Neuronal stem cell (in vitro differentiated cells): ENCODE measurements at regions not wholly inside any gene's neighbourhood (a gene's known extent, or its start where the extent isn't known, plus 50 kb on each side); places are given as distances from the start of the nearest gene placed in this dataset. TPM values are rescaled to one million over a fixed set of nuclear protein-coding genes. Genes with fewer than 3 reads are reported as not detected.

Experiments
- DNase-seq: peaks from one replicate; pipeline ENCODE4 v3.0.0-alpha.2; 2013; ENCODE audit warnings: low spot score
- H2AFZ ChIP-seq: one replicate; pipeline ENCODE4 v1.6.1; 2013; ENCODE audit warnings: mild to moderate bottlenecking, low read length, inconsistent platforms
- H2AK5ac ChIP-seq: 2 replicates; pipeline ENCODE4 v1.6.1; 2013; ENCODE audit warnings: low read depth, mild to moderate bottlenecking, inconsistent platforms, low read length, moderate library complexity, mixed read lengths
- H2BK120ac ChIP-seq: 2 replicates; pipeline ENCODE4 v1.6.1; 2013; ENCODE audit warnings: low read depth, mild to moderate bottlenecking, inconsistent platforms, low read length, moderate library complexity, mixed read lengths
- H2BK12ac ChIP-seq: one replicate; pipeline ENCODE4 v1.6.1; 2013; ENCODE audit warnings: low read length, inconsistent platforms
- H2BK15ac ChIP-seq: 2 replicates; pipeline ENCODE4 v1.6.1; 2013; ENCODE audit warnings: mild to moderate bottlenecking, low read length, inconsistent platforms, mixed read lengths
- H2BK5ac ChIP-seq: one replicate; pipeline ENCODE4 v1.6.1; 2013; ENCODE audit warnings: inconsistent platforms, mild to moderate bottlenecking, low read length, moderate library complexity
- H3K14ac ChIP-seq: one replicate; pipeline ENCODE4 v1.6.1; 2013; ENCODE audit warnings: low read length, inconsistent platforms
- H3K18ac ChIP-seq: 2 replicates; pipeline ENCODE4 v1.6.1; 2013; ENCODE audit warnings: low read length, inconsistent platforms
- H3K23ac ChIP-seq: 2 replicates; pipeline ENCODE4 v1.6.1; 2013; ENCODE audit warnings: low read depth, mild to moderate bottlenecking, mixed read lengths, low read length, inconsistent platforms; ENCODE audit not compliant: poor library complexity
- H3K27ac ChIP-seq: replicated peaks from 3 replicates; pipeline ENCODE4 v1.5.1; 2013; ENCODE audit warnings: low read length, inconsistent platforms
- H3K27me3 ChIP-seq, 3 experiments: 2 replicates each; pipeline ENCODE4 v1.6.1; 2013; ENCODE audit warnings: low read length in 3 of 3, mild to moderate bottlenecking in 2 of 3, inconsistent platforms in 1 of 3, low read depth in 1 of 3, mixed read lengths in 1 of 3, moderate library complexity in 1 of 3; ENCODE audit not compliant: control insufficient read depth in 3 of 3, insufficient read depth in 3 of 3
- H3K36me3 ChIP-seq, 2 donors: replicated peaks in 1 of 2; 2 replicates each; pipeline ENCODE4 v1.6.1; 2013; ENCODE audit warnings: low read length in 2 of 2; ENCODE audit not compliant: control insufficient read depth in 2 of 2, insufficient read depth in 2 of 2
- H3K4ac ChIP-seq: 2 replicates; pipeline ENCODE4 v1.6.1; 2013; ENCODE audit warnings: inconsistent platforms, mild to moderate bottlenecking, low read length, moderate library complexity
- H3K4me1 ChIP-seq, 2 donors: 1 replicate in 1 of 2; 2 replicates in 1 of 2; pipeline ENCODE4 v1.6.1; 2013; ENCODE audit warnings: low read length in 2 of 2, low read depth in 1 of 2; ENCODE audit not compliant: control insufficient read depth in 2 of 2, insufficient read depth in 1 of 2
- H3K4me2 ChIP-seq: one replicate; pipeline ENCODE4 v1.6.1; 2013; ENCODE audit warnings: mild to moderate bottlenecking, low read length, inconsistent platforms; ENCODE audit not compliant: insufficient read depth, poor library complexity, severe bottlenecking
- H3K4me3 ChIP-seq, 2 donors: 2 replicates each; pipeline ENCODE4 v1.5.1; 2013; ENCODE audit warnings: low read length in 2 of 2, mild to moderate bottlenecking in 2 of 2, inconsistent platforms in 1 of 2, moderate library complexity in 1 of 2
- H3K79me1 ChIP-seq: one replicate; pipeline ENCODE4 v1.6.1; 2013; ENCODE audit warnings: low read depth, mild to moderate bottlenecking, inconsistent platforms, low read length, moderate library complexity
- H3K9ac ChIP-seq: one replicate; pipeline ENCODE4 v1.6.1; 2013; ENCODE audit warnings: mild to moderate bottlenecking, low read depth, low read length, inconsistent platforms; ENCODE audit not compliant: poor library complexity
- H3K9me3 ChIP-seq, 2 donors: replicated peaks in 1 of 2; 2 replicates each; pipeline versions ENCODE3 to v1.6.1; 2013; ENCODE audit warnings: low read length in 2 of 2, mild to moderate bottlenecking in 2 of 2, inconsistent platforms in 1 of 2, low read depth in 1 of 2, mixed read lengths in 1 of 2, moderate library complexity in 1 of 2; ENCODE audit not compliant: control insufficient read depth in 2 of 2, insufficient read depth in 1 of 2
- H4K8ac ChIP-seq: one replicate; pipeline ENCODE4 v1.6.1; 2013; ENCODE audit warnings: low read depth, mild to moderate bottlenecking, inconsistent platforms, low read length, moderate library complexity
- H4K91ac ChIP-seq: one replicate; pipeline ENCODE4 v1.6.1; 2013; ENCODE audit warnings: low read length, low read depth, mild to moderate bottlenecking, inconsistent platforms; ENCODE audit not compliant: poor library complexity
- WGBS, 2 donors: extraction: QIAGEN DNeasy Blood & Tissue Kit; methylation state at CpG; one replicate each; pipeline ENCODE4 v1.1.7; 2013; ENCODE audit warnings: missing lambda C conversion rate in 2 of 2, mixed read lengths in 1 of 2; ENCODE audit not compliant: insufficient read length in 2 of 2, insufficient replicate concordance in 1 of 2; ENCODE audit errors: extremely low coverage in 2 of 2; 5-methylcytosine and 5-hydroxymethylcytosine counted together
- small RNA-seq: library from polyadenylated mRNA; stranded (forward); fragments of <200 nt; extraction: miRNeasy Mini kit (QIAGEN cat#:217004); gene quantifications from one replicate; pipeline ENCODE3, GENCODE V24; 2013; ENCODE audit not compliant: insufficient read depth

DNA sequence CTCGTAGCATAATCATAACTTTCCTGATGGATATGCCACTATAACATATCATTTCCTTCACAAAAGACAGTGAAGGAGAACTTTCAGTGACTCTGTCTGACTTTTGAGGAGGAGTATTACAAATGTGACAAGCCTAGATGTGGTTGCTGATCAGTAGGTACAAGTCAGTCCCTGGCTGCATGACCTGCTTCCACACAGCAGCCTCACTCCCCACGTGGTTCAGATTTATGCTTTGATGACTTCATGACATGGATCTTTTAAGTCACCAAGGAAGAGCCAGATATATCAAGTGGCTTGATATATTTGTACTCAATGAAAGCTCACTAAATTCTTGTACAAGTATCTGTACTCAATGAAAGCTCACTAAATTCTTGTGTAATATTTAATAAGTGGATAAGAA is 50.9 kb upstream of the MKLN1 start:
- Histone ChIP-seq H2BK5ac (no peak overlapping the region), H4K91ac (no peak overlapping the region), H3K79me1 (no peaks in the 10 kb centered on the region), H3K4ac (no peak overlapping the region), H2AK5ac (no peak overlapping the region), H2BK120ac (no peak overlapping the region), H3K18ac (no peak overlapping the region), H3K36me3 (no peaks in the 10 kb centered on the region), H3K4me3 (no peak overlapping the region), H3K27ac (no peak overlapping the region), H3K9ac (no peak overlapping the region), H3K4me2 (no peak overlapping the region), H3K23ac (no peak overlapping the region), H2BK12ac (no peak overlapping the region), H3K4me1 (no peaks in the 10 kb centered on the region), H4K8ac (no peak overlapping the region), H3K27me3 (peaks cover 0 to 4% (median 0%) of the 10 kb centered on the region in 3 experiments), H3K9me3 (no peaks in the 10 kb centered on the region), H3K14ac (no peak overlapping the region), H2BK15ac (no peak overlapping the region), H2AFZ (no peak overlapping the region)
- no peak for DNase-seq
- WGBS, 2 donors: no CpG with 5 or more reads among the region's 2 CpGs

Small RNAs in the stretch of these regions (small RNA-seq; reads per million reads assigned to genes)
- gene AC016831.3 (not detected), gene RNU6-1010P (not detected)
